ENCODE measurements at regions not wholly inside any gene's neighbourhood (a gene's known extent, or its start where the extent isn't known, plus 50 kb on each side); places are given as distances from the start of the nearest gene placed in this dataset.
"Not testable (repeated sequence)": the region's sequence is repeated elsewhere in the genome, so short reads cannot be mapped to it uniquely, and the experiment has no call there.

DNA sequence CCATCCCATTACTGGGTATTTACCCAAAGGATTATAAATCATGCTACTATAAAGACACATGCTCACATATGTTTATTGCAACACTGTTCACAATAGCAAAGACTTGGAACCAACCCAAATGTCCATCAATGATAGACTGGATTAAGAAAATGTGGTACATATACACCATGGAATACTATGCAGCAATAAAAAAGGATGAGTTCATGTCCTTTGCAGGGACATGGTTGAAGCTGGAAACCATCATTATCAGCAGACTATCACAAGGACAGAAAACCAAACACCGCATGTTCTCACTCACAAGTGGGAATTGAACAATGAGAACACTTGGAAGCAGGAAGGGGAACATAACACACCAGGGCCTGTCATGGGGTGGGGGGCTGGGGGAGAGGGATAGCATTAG lies 249.6 kb upstream of the RASGRP1 start:
- TF ChIP-seq, protein P1, sequence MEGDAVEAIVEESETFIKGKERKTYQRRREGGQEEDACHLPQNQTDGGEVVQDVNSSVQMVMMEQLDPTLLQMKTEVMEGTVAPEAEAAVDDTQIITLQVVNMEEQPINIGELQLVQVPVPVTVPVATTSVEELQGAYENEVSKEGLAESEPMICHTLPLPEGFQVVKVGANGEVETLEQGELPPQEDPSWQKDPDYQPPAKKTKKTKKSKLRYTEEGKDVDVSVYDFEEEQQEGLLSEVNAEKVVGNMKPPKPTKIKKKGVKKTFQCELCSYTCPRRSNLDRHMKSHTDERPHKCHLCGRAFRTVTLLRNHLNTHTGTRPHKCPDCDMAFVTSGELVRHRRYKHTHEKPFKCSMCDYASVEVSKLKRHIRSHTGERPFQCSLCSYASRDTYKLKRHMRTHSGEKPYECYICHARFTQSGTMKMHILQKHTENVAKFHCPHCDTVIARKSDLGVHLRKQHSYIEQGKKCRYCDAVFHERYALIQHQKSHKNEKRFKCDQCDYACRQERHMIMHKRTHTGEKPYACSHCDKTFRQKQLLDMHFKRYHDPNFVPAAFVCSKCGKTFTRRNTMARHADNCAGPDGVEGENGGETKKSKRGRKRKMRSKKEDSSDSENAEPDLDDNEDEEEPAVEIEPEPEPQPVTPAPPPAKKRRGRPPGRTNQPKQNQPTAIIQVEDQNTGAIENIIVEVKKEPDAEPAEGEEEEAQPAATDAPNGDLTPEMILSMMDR (IDR thresholded peaks at IDR 0.05): not testable (repeated sequence)
- not testable (repeated sequence) for TF ChIP-seq POLR2AphosphoS5 (IDR thresholded peaks at IDR 0.05; ENCODE audit: insufficient read depth in 1 of 2, low read depth in 1 of 2)

All from vagina (tissue), 2 donors.